K562 (cell line): ENCODE measurements at regions not wholly inside any gene's neighbourhood (a gene's known extent, or its start where the extent isn't known, plus 50 kb on each side); places are given as distances from the start of the nearest gene placed in this dataset.

Experiments used
- ATAC-seq: fragments of 200-7000 bp; cut with Tn5 transposase; 3 replicates; pipeline ENCODE4 v1.9.1; 2020; ENCODE audit warnings: moderate library complexity
- BruUV-seq: library from RNA; stranded (reverse); fragments of 400-500 nt; replicated peaks from 2 replicates; lab custom pipeline; 2021; lab: Mats Ljungman, UMichigan
- CTCF ChIA-PET: fragments of 300-600 bp; formaldehyde crosslinking; extraction: SDS; loops from one replicate; lab custom pipeline; 2021; ENCODE audit warnings: low intra/inter-chr PET ratio; lab: Yijun Ruan, JAX
- POLR2A ChIA-PET: fragments of 300-600, 350-650 bp; sonication (Branson Sonifier 250); formaldehyde crosslinking; extraction: SDS; loops from one replicate; lab custom pipeline; 2021; ENCODE audit warnings: antibody characterized with exemption, inconsistent platforms; lab: Yijun Ruan, JAX
- DNase-seq, 4 experiments: peaks; one replicate each; pipeline versions ENCODE4 v3.0.0 to v3.0.0-alpha.2; 2011 to 2018; ENCODE audit warnings: low spot score in 3 of 4, mixed read lengths in 3 of 4; ENCODE audit errors: extremely low read depth in 1 of 4
- FAIRE-seq: peaks from 2 replicates; lab custom pipeline; 2011; peaks lifted over from hg19 to GRCh38; lab: Jason Lieb, UNC
- H2AFZ ChIP-seq: 2 replicates; pipeline ENCODE4 v1.6.0; 2011; ENCODE audit warnings: low read depth, low read length, control low read depth, inconsistent platforms
- H3K27ac ChIP-seq: fragments of 200-600 bp; 3 replicates; pipeline ENCODE4 v1.8.0; 2011; ENCODE audit warnings: low read depth, mild to moderate bottlenecking, control low read depth, inconsistent platforms, low read length, moderate library complexity, mixed read lengths; ENCODE audit errors: extremely low read depth
- H3K27me3 ChIP-seq, 2 experiments: fragments of 300-600 bp in 1 of 2; 2 replicates in 1 of 2; 3 replicates in 1 of 2; pipeline versions ENCODE4 v1.6.0 to v1.8.0; 2011; ENCODE audit warnings: inconsistent platforms in 2 of 2, low read length in 2 of 2, mild to moderate bottlenecking in 1 of 2, mixed read lengths in 1 of 2, moderate library complexity in 1 of 2; ENCODE audit not compliant: control insufficient read depth in 2 of 2, insufficient read depth in 2 of 2
- H3K36me3 ChIP-seq: fragments of 300-600 bp; 3 replicates; pipeline ENCODE4 v1.8.0; 2011; ENCODE audit warnings: mild to moderate bottlenecking, low read length, inconsistent platforms; ENCODE audit not compliant: control insufficient read depth, insufficient read depth
- H3K4me1 ChIP-seq, 2 experiments: fragments of 200-600 bp in 1 of 2; replicated peaks in 1 of 2; 2 replicates in 1 of 2; 3 replicates in 1 of 2; pipeline versions ENCODE4 v1.5.1 to v1.8.0; 2011; ENCODE audit warnings: inconsistent platforms in 2 of 2, low read length in 2 of 2, mild to moderate bottlenecking in 1 of 2, mixed read lengths in 1 of 2, moderate library complexity in 1 of 2; ENCODE audit not compliant: control insufficient read depth in 2 of 2, insufficient read depth in 2 of 2
- H3K4me2 ChIP-seq: 2 replicates; pipeline ENCODE4 v1.6.1; 2011; ENCODE audit warnings: low read length, control low read depth, inconsistent platforms, mixed read lengths; ENCODE audit not compliant: insufficient read depth
- H3K4me3 ChIP-seq: fragments of 200-600 bp; sonication (generic), shearing (Covaris generic); 2 replicates; pipeline ENCODE4 v1.5.1; 2016; ENCODE audit warnings: control low read depth, inconsistent platforms
- H3K79me2 ChIP-seq: fragments of 200-600 bp; 3 replicates; pipeline ENCODE4 v1.8.0; 2011; ENCODE audit warnings: low read length, inconsistent platforms; ENCODE audit not compliant: control insufficient read depth, insufficient read depth
- H3K9ac ChIP-seq, 2 experiments: 2 replicates each; pipeline versions ENCODE4 v1.6.0 to v1.6.1; 2011; ENCODE audit warnings: low read depth in 2 of 2, low read length in 2 of 2, control low read depth in 1 of 2, inconsistent platforms in 1 of 2, mild to moderate bottlenecking in 1 of 2, mixed read lengths in 1 of 2; ENCODE audit not compliant: insufficient read depth in 1 of 2
- H3K9me1 ChIP-seq: one replicate; pipeline ENCODE4 v1.6.0; 2011; ENCODE audit warnings: inconsistent platforms, mild to moderate bottlenecking, low read length, moderate library complexity; ENCODE audit not compliant: control insufficient read depth, insufficient read depth
- H3K9me3 ChIP-seq: replicated peaks from 2 replicates; pipeline ENCODE4 v1.5.1; 2011; ENCODE audit warnings: low read depth, low read length, inconsistent platforms; ENCODE audit not compliant: control insufficient read depth, insufficient read depth
- H4K20me1 ChIP-seq: replicated peaks from 2 replicates; pipeline ENCODE4 v1.6.1; 2011; ENCODE audit warnings: low read length, inconsistent platforms, mixed read lengths; ENCODE audit not compliant: control insufficient read depth, insufficient read depth
- CBX5 ChIP-seq: IDR thresholded peaks from 2 replicates; pipeline ENCODE4 v1.6.1; 2014; ENCODE audit warnings: low read depth, borderline replicate concordance
- CREB1 ChIP-seq, 2 experiments: sonication (generic) in 1 of 2; formaldehyde crosslinking in 1 of 2; IDR thresholded peaks; 2 replicates each; pipeline versions ENCODE4 v1.6.1 to v1.8.0; 2012 to 2022; ENCODE audit warnings: inconsistent platforms in 1 of 2, mild to moderate bottlenecking in 1 of 2, missing genetic modification reagents in 1 of 2, moderate library complexity in 1 of 2
- IRF2 ChIP-seq: sonication (generic); formaldehyde crosslinking; IDR thresholded peaks from 2 replicates; pipeline ENCODE4 v1.8.1; 2022; ENCODE audit warnings: mild to moderate bottlenecking, missing genetic modification reagents
- ZC3H8 ChIP-seq: fragments of 450-650 bp; IDR thresholded peaks from 2 replicates; pipeline ENCODE4 v1.6.1; 2017
- ZNF165 ChIP-seq: fragments of 250-450 bp; sonication (Bioruptor Pico); IDR thresholded peaks from 2 replicates; pipeline ENCODE4 v1.4.0; 2020; ENCODE audit warnings: borderline replicate concordance
- WGBS: fragments of 100-300 bp; shearing (Covaris generic); methylation state at CpG from one replicate; pipeline ENCODE4 v1.1.6; 2016; ENCODE audit warnings: low coverage, mixed read lengths; ENCODE audit not compliant: insufficient coverage; ENCODE audit errors: missing lambda C conversion rate; 5-methylcytosine and 5-hydroxymethylcytosine counted together
- in situ Hi-C: fragments of 300-500 bp; cut with MboI; formaldehyde crosslinking; loops from 4 replicates; pipeline ENCODE4 v1.15.0; 2018; ENCODE audit warnings: inconsistent platforms, mixed read lengths
- intact Hi-C: fragments of 100-400 bp; cut with micrococcal nuclease; formaldehyde crosslinking; loops from 2 replicates; pipeline ENCODE4 v1.14.2; 2022
- TF ChIP-seq, protein P1 (sequence below): fragments of 450-650 bp; IDR thresholded peaks from 2 replicates; pipeline ENCODE4 v1.6.1; 2016

DNA sequence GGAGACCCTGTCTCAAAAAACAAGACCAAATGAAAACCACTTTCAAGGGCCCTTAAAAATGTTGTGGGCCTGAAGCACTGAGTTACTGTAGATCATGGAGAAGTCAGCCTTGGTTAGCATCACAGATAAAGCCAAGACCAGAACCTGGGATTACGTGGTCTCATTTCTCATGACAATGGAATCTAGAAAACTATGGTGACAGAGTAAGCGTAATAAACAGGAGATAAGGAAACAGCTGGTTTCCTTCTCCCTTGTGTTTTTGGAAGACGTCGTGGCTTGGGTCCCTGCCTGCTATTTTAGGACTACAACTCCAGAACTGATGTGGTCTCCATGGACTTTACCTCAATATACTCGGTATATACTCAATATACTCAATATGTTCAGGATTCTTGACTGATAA is 180.7 kb upstream of the ZFHX3 start (continued):
- TF ChIP-seq CREB1 (IDR thresholded peaks at IDR 0.05): no peak
- TF ChIP-seq CREB1 (CRISPR knock-in tag; IDR thresholded peaks at IDR 0.05): no peak
- no peak for TF ChIP-seq IRF2 (CRISPR knock-in tag)
- TF ChIP-seq ZNF165 (CRISPR knock-in tag): no peak

DNA sequence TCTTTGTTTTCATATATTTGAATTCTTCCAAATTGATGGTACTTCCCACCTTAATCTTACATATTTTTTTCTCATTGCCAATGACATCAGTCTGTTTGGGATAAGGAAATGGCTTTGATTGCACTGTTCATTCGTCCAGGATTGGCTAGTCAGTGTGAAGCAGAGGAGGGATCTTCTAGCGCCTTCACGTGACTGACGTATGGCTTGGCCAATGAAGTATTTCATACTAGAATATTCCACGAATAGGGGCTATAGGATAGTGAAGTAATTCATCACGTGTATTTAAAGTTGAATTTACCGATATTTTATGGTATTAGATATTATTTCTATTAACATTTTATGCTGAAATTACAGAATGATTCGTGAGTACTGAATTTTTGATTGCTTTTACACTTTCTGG is 178.7 kb upstream of the ZFHX3 start:
- H3K4me3 ChIP-seq: no peak overlapping the region
- DNase-seq (peak; percentile 3 to 25 (median 20)), FAIRE-seq (no peak), ATAC-seq (no peak)
- peaks cover 0 to 9% of the 10 kb centered on the region in 2 experiments; a peak in 2 of 5 replicates for H3K27me3 ChIP-seq
- no peaks in the 10 kb centered on the region for H3K79me2 ChIP-seq
- BruUV-seq: no TSS peak
- no peak overlapping the region for H3K27ac ChIP-seq
- H3K4me2 ChIP-seq: no peak overlapping the region
- POLR2A ChIA-PET: no interaction called here
- WGBS: under 1% methylated on average over 8 of the region's 8 CpGs
- CTCF ChIA-PET: no interaction called here
- H2AFZ ChIP-seq: no peak overlapping the region
- no peak overlapping the region for H3K9ac ChIP-seq
- TF ChIP-seq CBX5: no peak
- no peak for TF ChIP-seq ZC3H8
- TF ChIP-seq, protein P1, sequence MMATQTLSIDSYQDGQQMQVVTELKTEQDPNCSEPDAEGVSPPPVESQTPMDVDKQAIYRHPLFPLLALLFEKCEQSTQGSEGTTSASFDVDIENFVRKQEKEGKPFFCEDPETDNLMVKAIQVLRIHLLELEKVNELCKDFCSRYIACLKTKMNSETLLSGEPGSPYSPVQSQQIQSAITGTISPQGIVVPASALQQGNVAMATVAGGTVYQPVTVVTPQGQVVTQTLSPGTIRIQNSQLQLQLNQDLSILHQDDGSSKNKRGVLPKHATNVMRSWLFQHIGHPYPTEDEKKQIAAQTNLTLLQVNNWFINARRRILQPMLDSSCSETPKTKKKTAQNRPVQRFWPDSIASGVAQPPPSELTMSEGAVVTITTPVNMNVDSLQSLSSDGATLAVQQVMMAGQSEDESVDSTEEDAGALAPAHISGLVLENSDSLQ: peak; percentile 81
- intact Hi-C loops (no loop called here), in situ Hi-C loops (no loop called here)
- 0 out of 2 replicates have a peak, but pooled peaks cover 5% of the 10 kb centered on the region for H4K20me1 ChIP-seq
- H3K36me3 ChIP-seq: no peaks in the 10 kb centered on the region
- no peaks in the 10 kb centered on the region for H3K9me1 ChIP-seq
- no peaks in the 10 kb centered on the region for H3K9me3 ChIP-seq
- no peaks in the 10 kb centered on the region for H3K4me1 ChIP-seq
